Trophoblast cell (in vitro differentiated cells and primary cell): ENCODE measurements at regions not wholly inside any gene's neighbourhood (a gene's known extent, or its start where the extent isn't known, plus 50 kb on each side); places are given as distances from the start of the nearest gene placed in this dataset.

Source experiments
- DNase-seq, 2 donors: peaks; one replicate each; pipeline ENCODE4 v3.0.0-alpha.2; 2016
- H2AFZ ChIP-seq: 2 replicates; pipeline ENCODE4 v1.6.1; 2013; ENCODE audit warnings: low read length, moderate library complexity, mild to moderate bottlenecking; ENCODE audit not compliant: insufficient read depth, poor library complexity
- H2AK5ac ChIP-seq: 2 replicates; pipeline ENCODE4 v1.6.1; 2013; ENCODE audit warnings: mild to moderate bottlenecking, low read length
- H2BK120ac ChIP-seq: 2 replicates; pipeline ENCODE4 v1.6.1; 2013; ENCODE audit warnings: low read length, mild to moderate bottlenecking, moderate library complexity; ENCODE audit not compliant: insufficient read depth, poor library complexity
- H2BK12ac ChIP-seq: 2 replicates; pipeline ENCODE4 v1.6.1; 2013; ENCODE audit warnings: mild to moderate bottlenecking, low read length, moderate library complexity
- H2BK5ac ChIP-seq: 2 replicates; pipeline ENCODE4 v1.6.1; 2013; ENCODE audit warnings: low read length, low read depth, moderate library complexity, mild to moderate bottlenecking; ENCODE audit not compliant: poor library complexity
- H3K14ac ChIP-seq: 2 replicates; pipeline ENCODE4 v1.6.1; 2013; ENCODE audit warnings: mild to moderate bottlenecking, low read length
- H3K18ac ChIP-seq: 2 replicates; pipeline ENCODE4 v1.6.1; 2013; ENCODE audit warnings: mild to moderate bottlenecking, low read length
- H3K23ac ChIP-seq: 2 replicates; pipeline ENCODE4 v1.6.1; 2013; ENCODE audit warnings: low read length
- H3K27ac ChIP-seq: 2 replicates; pipeline ENCODE4 v1.5.1; 2013; ENCODE audit warnings: low read depth, mild to moderate bottlenecking, inconsistent platforms, low read length, moderate library complexity
- H3K27me3 ChIP-seq: 2 replicates; pipeline ENCODE4 v1.6.1; 2013; ENCODE audit warnings: inconsistent platforms, mild to moderate bottlenecking, low read length, moderate library complexity; ENCODE audit not compliant: insufficient read depth
- H3K36me3 ChIP-seq, 2 experiments: 1 replicate in 1 of 2; 2 replicates in 1 of 2; pipeline ENCODE4 v1.6.1; 2013; ENCODE audit warnings: low read length in 2 of 2, mild to moderate bottlenecking in 2 of 2, moderate library complexity in 1 of 2; ENCODE audit not compliant: insufficient read depth in 2 of 2, control insufficient read depth in 1 of 2
- H3K4ac ChIP-seq: 2 replicates; pipeline ENCODE4 v1.6.1; 2013; ENCODE audit warnings: low read depth, mild to moderate bottlenecking, low read length, moderate library complexity
- H3K4me1 ChIP-seq, 2 experiments: 1 replicate in 1 of 2; 2 replicates in 1 of 2; pipeline ENCODE4 v1.6.1; 2013; ENCODE audit warnings: low read length in 2 of 2, mild to moderate bottlenecking in 2 of 2, moderate library complexity in 1 of 2; ENCODE audit not compliant: insufficient read depth in 2 of 2, control insufficient read depth in 1 of 2
- H3K4me2 ChIP-seq: 2 replicates; pipeline ENCODE4 v1.6.1; 2013; ENCODE audit warnings: inconsistent platforms, mild to moderate bottlenecking, low read length, moderate library complexity
- H3K4me3 ChIP-seq: 2 replicates; pipeline ENCODE4 v1.5.1; 2013; ENCODE audit warnings: mild to moderate bottlenecking, low read depth, low read length, inconsistent platforms
- H3K79me1 ChIP-seq: one replicate; pipeline ENCODE4 v1.6.1; 2013; ENCODE audit warnings: low read length
- H3K79me2 ChIP-seq: 2 replicates; pipeline ENCODE4 v1.6.1; 2013; ENCODE audit warnings: low read length, mild to moderate bottlenecking; ENCODE audit not compliant: control insufficient read depth, insufficient read depth, poor library complexity
- H3K9ac ChIP-seq: 2 replicates; pipeline ENCODE4 v1.6.1; 2013; ENCODE audit warnings: mild to moderate bottlenecking, low read length
- H3K9me3 ChIP-seq: 2 replicates; pipeline ENCODE4 v1.6.1; 2013; ENCODE audit warnings: low read depth, mild to moderate bottlenecking, control low read depth, inconsistent platforms, low read length; ENCODE audit not compliant: insufficient read depth
- H4K12ac ChIP-seq: 2 replicates; pipeline ENCODE4 v1.6.1; 2013; ENCODE audit warnings: low read depth, mild to moderate bottlenecking, low read length, moderate library complexity
- H4K8ac ChIP-seq: 2 replicates; pipeline ENCODE4 v1.6.1; 2013; ENCODE audit warnings: low read depth, mild to moderate bottlenecking, low read length, moderate library complexity
- H4K91ac ChIP-seq: one replicate; pipeline ENCODE4 v1.6.1; 2013; ENCODE audit warnings: low read depth, mild to moderate bottlenecking, low read length, moderate library complexity
- WGBS: extraction: QIAGEN DNeasy Blood & Tissue Kit; methylation state at CpG from one replicate; pipeline ENCODE4 v1.1.7; 2013; ENCODE audit warnings: missing lambda C conversion rate; ENCODE audit not compliant: insufficient read length, insufficient coverage; ENCODE audit errors: extremely low coverage; 5-methylcytosine and 5-hydroxymethylcytosine counted together

- Histone ChIP-seq H3K9me3 (peaks cover 4% of the 10 kb centered on the region), H2AFZ (no peak overlapping the region), H4K12ac (no peak overlapping the region), H3K14ac (no peak overlapping the region), H3K36me3 (no peaks in the 10 kb centered on the region), H2AK5ac (no peak overlapping the region), H3K18ac (no peak overlapping the region), H3K4me1 (no peaks in the 10 kb centered on the region), H2BK5ac (no peak overlapping the region), H3K79me2 (no peaks in the 10 kb centered on the region), H3K9ac (no peak overlapping the region), H3K27me3 (no peaks in the 10 kb centered on the region), H4K8ac (no peak overlapping the region), H2BK12ac (no peak overlapping the region), H3K4me2 (no peak overlapping the region), H3K4me3 (no peak overlapping the region), H2BK120ac (no peak overlapping the region), H3K27ac (no peak overlapping the region), H3K23ac (no peak overlapping the region), H4K91ac (no peak overlapping the region), H3K79me1 (no peaks in the 10 kb centered on the region), H3K4ac (no peak overlapping the region)
- WGBS = no CpG with 5 or more reads among the region's 3 CpGs
- DNase-seq = no peak
Observed at GRCh38 chr11:134760957-134761356, 348.9 kb upstream of the B3GAT1 start.

DNA sequence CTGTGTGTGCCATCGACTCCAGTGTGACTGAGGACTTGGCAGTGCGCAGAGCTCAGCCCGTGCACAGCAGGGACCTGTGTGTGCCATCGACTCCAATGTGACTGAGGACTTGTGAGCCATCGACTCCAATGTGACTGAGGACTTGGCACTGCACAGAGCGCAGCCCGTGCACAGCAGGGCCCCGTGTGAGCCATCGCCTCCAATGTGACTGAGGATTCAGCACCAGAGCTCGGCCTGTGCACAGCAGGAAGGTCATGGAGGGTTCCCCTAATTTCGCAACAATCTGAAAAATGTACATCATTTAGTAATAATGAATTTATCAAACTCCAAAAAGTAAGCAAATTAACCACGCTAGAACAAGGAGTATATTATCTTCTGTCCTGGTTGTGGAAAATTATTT lies 348.3 kb upstream of the B3GAT1 start:
- no peak overlapping the region for H2BK5ac ChIP-seq
- H2AFZ ChIP-seq = no peak overlapping the region
- no peak overlapping the region for H3K23ac ChIP-seq
- H3K27me3 ChIP-seq = no peaks in the 10 kb centered on the region
- H2BK12ac ChIP-seq = no peak overlapping the region
- H3K14ac ChIP-seq = no peak overlapping the region
- H3K36me3 ChIP-seq = no peaks in the 10 kb centered on the region
- H3K18ac ChIP-seq = no peak overlapping the region
- no peak overlapping the region for H4K8ac ChIP-seq
- H3K9me3 ChIP-seq = peaks cover 4% of the 10 kb centered on the region
- no CpG with 5 or more reads among the region's 12 CpGs for WGBS
- H4K12ac ChIP-seq = no peak overlapping the region
- no peak overlapping the region for H3K4ac ChIP-seq
- H3K4me2 ChIP-seq = no peak overlapping the region
- no peak overlapping the region for H2BK120ac ChIP-seq
- no peaks in the 10 kb centered on the region for H3K4me1 ChIP-seq
- no peak overlapping the region for H2AK5ac ChIP-seq
- H4K91ac ChIP-seq = no peak overlapping the region
- H3K79me1 ChIP-seq = no peaks in the 10 kb centered on the region
- H3K27ac ChIP-seq = no peak overlapping the region
- DNase-seq = no peak
- no peak overlapping the region for H3K4me3 ChIP-seq
- H3K79me2 ChIP-seq = no peaks in the 10 kb centered on the region
- no peak overlapping the region for H3K9ac ChIP-seq

DNA sequence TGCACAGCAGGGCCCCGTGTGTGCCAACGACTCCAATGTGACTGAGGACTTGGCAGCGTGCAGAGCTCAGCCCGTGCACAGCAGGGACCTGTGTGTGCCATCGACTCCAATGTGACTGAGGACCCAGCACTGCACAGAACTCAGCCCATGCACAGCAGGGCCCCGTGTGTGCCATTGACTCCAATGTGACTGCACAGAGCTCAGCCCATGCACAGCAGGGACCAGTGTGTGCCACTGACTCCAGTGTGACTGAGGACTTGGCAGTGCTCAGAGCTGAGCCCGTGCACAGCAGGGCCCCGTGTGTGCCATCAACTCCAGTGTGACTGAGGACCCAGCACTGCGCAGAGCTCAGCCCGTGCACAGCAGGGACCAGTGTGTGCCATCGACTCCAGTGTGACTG lies 347.8 kb upstream of the B3GAT1 start:
- no peak overlapping the region for H3K4me3 ChIP-seq
- H2AFZ ChIP-seq = no peak overlapping the region
- no peak for DNase-seq
- no peak overlapping the region for H3K14ac ChIP-seq
- H2BK5ac ChIP-seq = no peak overlapping the region
- no peaks in the 10 kb centered on the region for H3K79me2 ChIP-seq
- no peak overlapping the region for H3K4me2 ChIP-seq
- no peaks in the 10 kb centered on the region for H3K36me3 ChIP-seq
- H2AK5ac ChIP-seq = no peak overlapping the region
- WGBS = no CpG with 5 or more reads among the region's 11 CpGs
- H4K12ac ChIP-seq = no peak overlapping the region
- H3K23ac ChIP-seq = no peak overlapping the region
- H4K8ac ChIP-seq = no peak overlapping the region
- no peaks in the 10 kb centered on the region for H3K4me1 ChIP-seq
- H3K4ac ChIP-seq = no peak overlapping the region
- peaks cover 4% of the 10 kb centered on the region for H3K9me3 ChIP-seq
- H3K79me1 ChIP-seq = no peaks in the 10 kb centered on the region
- H2BK120ac ChIP-seq = no peak overlapping the region
- H3K27ac ChIP-seq = no peak overlapping the region
- no peak overlapping the region for H3K18ac ChIP-seq
- no peaks in the 10 kb centered on the region for H3K27me3 ChIP-seq
- no peak overlapping the region for H3K9ac ChIP-seq
- H4K91ac ChIP-seq = no peak overlapping the region
- no peak overlapping the region for H2BK12ac ChIP-seq

DNA sequence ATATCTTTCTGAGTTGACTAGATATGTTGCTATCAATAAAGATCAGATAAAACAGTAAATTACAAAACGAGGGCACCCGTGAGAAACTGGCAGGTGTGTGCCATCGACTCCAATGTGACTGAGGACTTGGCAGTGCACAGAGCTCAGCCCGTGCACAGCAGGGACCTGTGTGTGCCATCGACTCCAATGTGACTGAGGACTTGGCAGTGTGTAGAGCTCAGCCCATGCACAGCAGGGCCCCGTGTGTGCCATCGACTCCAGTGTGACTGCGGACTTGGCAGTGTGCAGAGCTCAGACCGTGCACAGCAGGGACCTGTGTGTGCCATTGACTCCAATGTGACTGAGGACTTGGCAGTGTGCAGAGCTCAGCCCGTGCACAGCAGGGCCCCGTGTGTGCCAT lies 347.2 kb upstream of the B3GAT1 start:
- no peak overlapping the region for H3K27ac ChIP-seq
- no peak overlapping the region for H2BK12ac ChIP-seq
- no peaks in the 10 kb centered on the region for H3K79me1 ChIP-seq
- peaks cover 4% of the 10 kb centered on the region for H3K9me3 ChIP-seq
- H3K4me2 ChIP-seq = no peak overlapping the region
- H3K27me3 ChIP-seq = no peaks in the 10 kb centered on the region
- H2BK120ac ChIP-seq = no peak overlapping the region
- no peak overlapping the region for H3K4ac ChIP-seq
- H2AK5ac ChIP-seq = no peak overlapping the region
- WGBS = no CpG with 5 or more reads among the region's 11 CpGs
- no peak overlapping the region for H3K18ac ChIP-seq
- no peak overlapping the region for H2BK5ac ChIP-seq
- no peaks in the 10 kb centered on the region for H3K4me1 ChIP-seq
- H3K36me3 ChIP-seq = no peaks in the 10 kb centered on the region
- H3K14ac ChIP-seq = no peak overlapping the region
- DNase-seq = no peak
- H3K79me2 ChIP-seq = no peaks in the 10 kb centered on the region
- H3K4me3 ChIP-seq = peak overlapping the region; percentile 5
- H4K8ac ChIP-seq = no peak overlapping the region
- no peak overlapping the region for H3K9ac ChIP-seq
- no peak overlapping the region for H4K91ac ChIP-seq
- H4K12ac ChIP-seq = no peak overlapping the region
- H3K23ac ChIP-seq = no peak overlapping the region
- no peak overlapping the region for H2AFZ ChIP-seq
